ENCODE measurements at regions not wholly inside any gene's neighbourhood (a gene's known extent, or its start where the extent isn't known, plus 50 kb on each side); places are given as distances from the start of the nearest gene placed in this dataset.

DNA sequence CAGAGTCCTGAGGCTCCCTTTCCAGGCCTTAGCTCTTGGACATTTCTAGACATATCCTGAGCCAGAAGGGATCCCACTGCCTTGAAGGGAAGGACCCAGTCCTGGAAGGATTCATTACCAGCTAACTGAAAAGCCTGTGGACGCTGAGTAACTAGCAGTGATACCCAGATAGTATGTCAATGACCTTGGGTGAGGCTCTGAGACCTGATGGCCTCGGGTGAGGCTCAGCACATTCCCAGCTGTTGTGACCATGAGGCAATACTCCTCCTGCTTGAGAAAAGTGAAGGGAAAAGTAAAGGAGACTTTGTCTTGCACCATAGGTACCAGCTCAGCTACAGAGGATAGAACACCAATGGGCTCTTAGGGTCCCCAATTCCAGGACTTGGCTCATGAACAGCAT lies 268.1 kb downstream of the DKK2 start:
- intact Hi-C loops (cut with micrococcal nuclease; ENCODE audit: unreplicated experiment), result no loop called here
- POLR2A ChIA-PET (ENCODE audit: low non-redundant PET), result no interaction called here
- no peaks in the 10 kb centered on the region for H3K4me1 ChIP-seq (ENCODE audit: insufficient read depth, low read length, poor library complexity, severe bottlenecking)
- no peak overlapping the region for H3K4me3 ChIP-seq (ENCODE audit: low read depth, low read length, poor library complexity, severe bottlenecking)
- no peak for DNase-seq (ENCODE audit: low spot score)
- TF ChIP-seq EZH2 (IDR thresholded peaks at IDR 0.05; ENCODE audit: borderline replicate concordance, low read depth, low read length, poor library complexity, severe bottlenecking), result no peak
- TF ChIP-seq, protein P1, sequence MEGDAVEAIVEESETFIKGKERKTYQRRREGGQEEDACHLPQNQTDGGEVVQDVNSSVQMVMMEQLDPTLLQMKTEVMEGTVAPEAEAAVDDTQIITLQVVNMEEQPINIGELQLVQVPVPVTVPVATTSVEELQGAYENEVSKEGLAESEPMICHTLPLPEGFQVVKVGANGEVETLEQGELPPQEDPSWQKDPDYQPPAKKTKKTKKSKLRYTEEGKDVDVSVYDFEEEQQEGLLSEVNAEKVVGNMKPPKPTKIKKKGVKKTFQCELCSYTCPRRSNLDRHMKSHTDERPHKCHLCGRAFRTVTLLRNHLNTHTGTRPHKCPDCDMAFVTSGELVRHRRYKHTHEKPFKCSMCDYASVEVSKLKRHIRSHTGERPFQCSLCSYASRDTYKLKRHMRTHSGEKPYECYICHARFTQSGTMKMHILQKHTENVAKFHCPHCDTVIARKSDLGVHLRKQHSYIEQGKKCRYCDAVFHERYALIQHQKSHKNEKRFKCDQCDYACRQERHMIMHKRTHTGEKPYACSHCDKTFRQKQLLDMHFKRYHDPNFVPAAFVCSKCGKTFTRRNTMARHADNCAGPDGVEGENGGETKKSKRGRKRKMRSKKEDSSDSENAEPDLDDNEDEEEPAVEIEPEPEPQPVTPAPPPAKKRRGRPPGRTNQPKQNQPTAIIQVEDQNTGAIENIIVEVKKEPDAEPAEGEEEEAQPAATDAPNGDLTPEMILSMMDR (conservative IDR thresholded peaks at IDR 0.05; ENCODE audit: low read depth, low read length), result no peak
- H3K27me3 ChIP-seq (replicated peaks; ENCODE audit: insufficient read depth, low read depth, low read length, poor library complexity), result no peaks in the 10 kb centered on the region
- H3K27ac ChIP-seq (ENCODE audit: low read depth, low read length, poor library complexity, severe bottlenecking), result no peak overlapping the region
- H3K9me3 ChIP-seq (ENCODE audit: low read depth, low read length, poor library complexity, severe bottlenecking), result no peaks in the 10 kb centered on the region
- BruUV-seq (replicated peaks), result no TSS peak
- H3K36me3 ChIP-seq (ENCODE audit: insufficient read depth, low read length, poor library complexity, severe bottlenecking), result no peaks in the 10 kb centered on the region
- CTCF ChIA-PET, result no interaction called here

DNA sequence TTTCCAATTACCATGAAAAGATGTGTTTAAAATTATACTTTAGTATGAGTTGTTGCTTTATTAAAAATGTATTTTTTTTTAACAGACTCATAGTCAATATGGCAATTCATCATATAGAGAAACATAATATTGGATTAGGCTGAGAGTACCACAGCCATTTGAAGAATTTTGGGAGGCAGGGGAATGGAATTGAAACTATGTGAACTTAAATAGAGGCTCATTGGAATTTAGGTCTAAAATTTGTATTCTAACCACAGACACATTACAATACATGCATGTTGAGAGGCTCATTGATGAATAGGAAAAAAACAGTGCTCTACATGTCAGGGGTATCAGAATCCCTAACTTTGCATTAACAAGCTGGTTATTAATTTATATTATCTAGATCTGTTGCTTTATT lies 269.6 kb downstream of the DKK2 start:
- H3K4me3 ChIP-seq (ENCODE audit: low read depth, low read length, poor library complexity, severe bottlenecking), result no peak overlapping the region
- no peak for DNase-seq (ENCODE audit: low spot score)
- CTCF ChIA-PET, result no interaction called here
- POLR2A ChIA-PET (ENCODE audit: low non-redundant PET), result no interaction called here
- H3K36me3 ChIP-seq (ENCODE audit: insufficient read depth, low read length, poor library complexity, severe bottlenecking), result no peaks in the 10 kb centered on the region
- no TSS peak for BruUV-seq (replicated peaks)
- no peak overlapping the region for H3K27ac ChIP-seq (ENCODE audit: low read depth, low read length, poor library complexity, severe bottlenecking)
- no peaks in the 10 kb centered on the region for H3K27me3 ChIP-seq (replicated peaks; ENCODE audit: insufficient read depth, low read depth, low read length, poor library complexity)
- no peaks in the 10 kb centered on the region for H3K9me3 ChIP-seq (ENCODE audit: low read depth, low read length, poor library complexity, severe bottlenecking)
- intact Hi-C loops (cut with micrococcal nuclease; ENCODE audit: unreplicated experiment), result no loop called here
- H3K4me1 ChIP-seq (ENCODE audit: insufficient read depth, low read length, poor library complexity, severe bottlenecking), result no peaks in the 10 kb centered on the region
- TF ChIP-seq, protein P1 (conservative IDR thresholded peaks at IDR 0.05; ENCODE audit: low read depth, low read length), result no peak
- no peak for TF ChIP-seq EZH2 (IDR thresholded peaks at IDR 0.05; ENCODE audit: borderline replicate concordance, low read depth, low read length, poor library complexity, severe bottlenecking)

DNA sequence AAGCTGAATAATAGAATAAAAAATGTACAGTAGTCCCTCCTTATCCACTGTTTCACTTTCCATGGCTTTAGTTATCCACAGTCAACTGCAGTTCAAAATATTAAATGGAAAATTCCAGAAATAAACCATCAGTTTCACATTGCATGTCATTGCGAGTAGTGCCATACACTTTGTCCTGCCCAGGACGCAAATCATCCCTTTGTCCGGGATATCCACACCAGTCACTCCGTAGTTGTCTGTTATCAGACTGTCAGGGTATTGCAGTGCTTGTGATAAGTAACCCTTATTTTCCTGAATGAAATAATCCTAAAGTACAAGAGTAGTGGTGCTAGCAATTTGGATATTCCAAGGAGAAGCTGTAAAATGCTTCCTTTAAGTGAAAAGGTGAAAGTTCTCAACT lies 271.3 kb downstream of the DKK2 start:
- H3K4me3 ChIP-seq (ENCODE audit: low read depth, low read length, poor library complexity, severe bottlenecking), result no peak overlapping the region
- intact Hi-C loops (cut with micrococcal nuclease; ENCODE audit: unreplicated experiment), result no loop called here
- H3K4me1 ChIP-seq (ENCODE audit: insufficient read depth, low read length, poor library complexity, severe bottlenecking), result no peaks in the 10 kb centered on the region
- no peak for TF ChIP-seq EZH2 (IDR thresholded peaks at IDR 0.05; ENCODE audit: borderline replicate concordance, low read depth, low read length, poor library complexity, severe bottlenecking)
- TF ChIP-seq, protein P1 (conservative IDR thresholded peaks at IDR 0.05; ENCODE audit: low read depth, low read length), result no peak
- ChIA-PET POLR2A (ENCODE audit: low non-redundant PET) (no interaction called here), CTCF (no interaction called here)
- no peaks in the 10 kb centered on the region for H3K9me3 ChIP-seq (ENCODE audit: low read depth, low read length, poor library complexity, severe bottlenecking)
- H3K27me3 ChIP-seq (replicated peaks; ENCODE audit: insufficient read depth, low read depth, low read length, poor library complexity), result no peaks in the 10 kb centered on the region
- H3K36me3 ChIP-seq (ENCODE audit: insufficient read depth, low read length, poor library complexity, severe bottlenecking), result no peaks in the 10 kb centered on the region
- no peak overlapping the region for H3K27ac ChIP-seq (ENCODE audit: low read depth, low read length, poor library complexity, severe bottlenecking)
- no TSS peak for BruUV-seq (replicated peaks)
- no peak for DNase-seq (ENCODE audit: low spot score)
